ENCODE measurements at regions not wholly inside any gene's neighbourhood (a gene's known extent, or its start where the extent isn't known, plus 50 kb on each side); places are given as distances from the start of the nearest gene placed in this dataset.

GRCh38 chr3:197349368-197349767 lies 51.0 kb upstream of the DLG1 start:
- no peak for DNase-seq (ENCODE audit: low read depth in 1 of 2, low spot score in 1 of 2)
